Renal pelvis (tissue), 1 donor: ENCODE measurements at regions not wholly inside any gene's neighbourhood (a gene's known extent, or its start where the extent isn't known, plus 50 kb on each side); places are given as distances from the start of the nearest gene placed in this dataset.
"Not testable (repeated sequence)": the region's sequence is repeated elsewhere in the genome, so short reads cannot be mapped to it uniquely, and the experiment has no call there.

Experiments used
- DNase-seq: peaks from one replicate; pipeline ENCODE4 v3.0.0-alpha.2; 2013

- DNase-seq, result no peak
Observed at GRCh38 chr7:108813251-108814014, 243.8 kb downstream of the DNAJB9 start.

- DNase-seq, result no peak
Observed at GRCh38 chr7:108815815-108816214, 246.1 kb downstream of the DNAJB9 start.

DNA sequence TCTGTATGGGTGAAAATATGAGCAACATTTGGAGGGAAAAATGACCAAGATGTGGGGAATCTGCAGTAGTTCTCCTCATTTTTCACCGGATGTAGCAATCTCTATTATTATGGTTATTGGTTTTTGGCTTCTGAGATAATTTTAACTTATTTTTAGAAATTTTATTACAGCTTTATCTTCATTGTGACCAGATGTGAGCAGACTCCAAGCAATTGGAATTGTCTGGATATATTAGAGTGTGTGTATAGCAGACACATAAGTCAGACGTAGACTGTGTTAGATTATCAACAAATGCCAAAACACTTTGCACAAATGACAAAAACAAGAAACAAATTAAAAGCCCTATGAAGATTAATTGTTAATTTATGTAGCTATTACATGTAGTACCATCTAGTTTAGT is 249.1 kb downstream of the DNAJB9 start:
- no peak for DNase-seq

DNA sequence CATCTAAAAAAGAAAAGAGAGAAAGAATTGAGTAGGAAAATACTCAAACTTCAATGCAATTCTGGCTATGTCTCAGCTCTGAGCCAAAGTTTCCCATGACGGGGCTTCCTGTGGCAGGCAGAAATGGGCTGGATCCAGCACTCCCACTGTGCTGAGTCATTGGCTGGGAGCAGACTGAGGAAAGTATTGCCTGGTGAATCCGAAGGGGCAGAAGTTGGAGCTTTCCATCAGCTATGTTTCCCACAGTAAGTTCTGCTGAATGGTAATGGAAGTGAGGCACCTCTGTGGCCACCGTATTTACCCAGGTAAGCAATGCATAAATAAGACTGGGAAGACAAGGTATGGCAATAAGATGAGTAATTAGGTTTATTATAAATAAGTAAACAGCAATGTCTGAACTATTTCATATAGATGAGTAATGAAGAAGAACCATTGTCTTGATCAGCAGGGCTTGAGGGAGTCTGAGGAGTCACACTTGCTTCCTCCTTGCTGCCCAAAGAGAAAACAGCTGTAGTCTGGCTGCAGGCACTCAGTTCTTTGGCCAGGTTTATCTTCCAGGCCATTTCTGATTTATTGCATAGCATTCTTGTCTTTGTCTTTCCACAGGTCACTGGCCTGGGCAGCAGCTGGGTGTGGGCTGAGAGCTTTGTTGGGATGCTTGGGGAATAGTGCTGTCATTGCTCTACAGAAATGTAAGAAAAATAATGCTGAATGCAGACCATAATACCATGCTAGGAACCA is 255.3 kb downstream of the DNAJB9 start:
- peak; percentile 26 for DNase-seq

GRCh38 chr7:108825581-108825909 is 255.9 kb downstream of the DNAJB9 start:
- no peak for DNase-seq

DNA sequence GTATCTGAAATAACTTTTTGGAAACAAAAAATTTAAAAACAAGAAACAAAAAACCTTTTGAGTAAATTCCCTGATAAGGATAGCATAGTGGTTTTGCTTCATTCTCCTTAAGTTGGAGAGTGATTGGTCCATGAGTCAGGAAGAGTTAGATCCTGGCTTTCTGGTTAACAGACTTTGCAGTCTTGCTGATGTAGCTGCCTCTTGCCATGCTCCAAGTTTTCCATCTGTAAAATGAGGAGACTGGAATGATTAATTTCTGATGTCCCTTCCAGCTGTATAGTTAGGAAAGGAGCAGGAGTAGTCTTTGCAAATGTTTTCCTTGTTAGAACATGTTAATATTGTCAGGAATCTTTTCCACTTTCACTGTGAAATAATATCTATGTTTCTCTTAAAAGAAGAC is 266.6 kb downstream of the DNAJB9 start:
- DNase-seq, result no peak

- DNase-seq, result no peak
Observed at GRCh38 chr7:108838198-108838597, 268.5 kb downstream of the DNAJB9 start.

DNA sequence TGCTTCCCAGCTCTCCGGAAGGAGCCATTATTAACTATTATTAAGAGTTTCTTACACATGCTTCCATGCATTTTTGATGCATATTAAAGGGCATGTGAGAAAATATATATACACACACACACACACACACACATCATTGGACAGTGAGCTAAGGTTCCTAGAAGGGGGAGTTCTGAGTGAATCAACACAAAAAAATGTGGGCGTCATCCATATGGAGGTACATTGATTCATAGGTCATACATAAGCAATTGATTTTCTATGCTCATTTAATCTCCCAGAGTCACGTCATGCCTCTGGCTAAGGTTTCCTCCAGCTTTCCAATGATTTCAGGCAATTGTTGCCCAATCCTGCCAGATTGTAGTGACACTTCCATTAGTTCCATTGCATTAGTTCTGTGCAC is 269.4 kb downstream of the DNAJB9 start:
- no peak for DNase-seq

DNA sequence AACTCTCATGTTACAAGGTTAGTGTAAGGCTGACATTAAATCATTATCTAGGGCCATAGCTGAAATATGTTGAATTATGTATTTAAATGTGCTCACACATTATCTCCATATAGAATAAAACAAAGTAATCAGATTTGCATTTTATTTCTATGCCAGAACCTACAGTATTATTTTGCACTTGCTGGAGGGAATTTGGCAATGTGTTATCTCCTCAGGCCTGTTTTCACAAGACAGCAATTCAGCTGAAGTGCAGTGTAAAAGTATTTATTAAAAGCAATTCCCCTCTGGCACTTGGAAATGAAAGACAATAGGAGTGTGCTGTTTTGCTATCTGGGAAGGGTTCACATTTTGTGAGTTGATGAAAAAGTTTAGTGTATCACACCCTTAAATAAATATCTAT is 276.3 kb downstream of the DNAJB9 start:
- DNase-seq, result no peak

DNA sequence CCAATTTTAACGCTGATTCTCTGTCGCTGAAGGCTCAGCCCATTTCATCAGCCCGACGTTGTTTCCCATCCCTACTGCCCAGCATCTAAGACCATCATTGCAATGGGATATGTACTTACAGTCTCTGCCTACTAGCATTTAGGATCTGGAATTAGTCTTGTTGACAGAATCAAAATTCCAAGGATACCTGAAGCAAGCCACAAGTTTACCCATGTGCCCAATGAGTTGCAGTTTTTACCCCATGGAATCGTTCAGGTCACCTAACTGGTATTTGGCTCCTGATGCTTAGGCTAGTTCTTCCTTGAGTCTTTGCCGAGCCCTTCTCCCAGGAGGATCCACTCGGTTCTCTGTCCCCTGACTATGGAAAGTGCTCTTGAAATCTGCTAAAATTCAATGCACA is 276.8 kb downstream of the DNAJB9 start:
- no peak for DNase-seq

DNA sequence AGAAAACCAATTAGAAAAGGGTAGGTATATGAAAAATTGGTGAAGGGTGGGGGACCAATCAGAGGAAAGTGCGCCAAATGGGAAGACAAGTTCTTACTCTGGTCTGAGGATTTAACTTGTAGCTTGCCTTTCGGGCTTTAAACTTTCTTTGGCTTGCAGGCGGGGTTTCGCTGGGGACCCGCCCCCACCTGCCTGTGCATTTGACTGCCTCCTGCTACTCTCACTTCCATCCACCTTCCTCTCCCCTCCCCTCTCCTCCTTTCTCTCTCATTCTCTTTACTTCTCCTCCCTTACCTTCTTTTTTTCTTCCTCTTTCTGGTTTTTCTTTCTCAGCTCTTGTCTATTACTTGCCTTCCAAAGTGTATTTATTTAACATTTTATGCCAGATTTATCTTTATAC is 278.8 kb downstream of the DNAJB9 start:
- DNase-seq, result no peak

GRCh38 chr7:108860615-108861014 is 290.9 kb downstream of the DNAJB9 start:
- no peak for DNase-seq

DNA sequence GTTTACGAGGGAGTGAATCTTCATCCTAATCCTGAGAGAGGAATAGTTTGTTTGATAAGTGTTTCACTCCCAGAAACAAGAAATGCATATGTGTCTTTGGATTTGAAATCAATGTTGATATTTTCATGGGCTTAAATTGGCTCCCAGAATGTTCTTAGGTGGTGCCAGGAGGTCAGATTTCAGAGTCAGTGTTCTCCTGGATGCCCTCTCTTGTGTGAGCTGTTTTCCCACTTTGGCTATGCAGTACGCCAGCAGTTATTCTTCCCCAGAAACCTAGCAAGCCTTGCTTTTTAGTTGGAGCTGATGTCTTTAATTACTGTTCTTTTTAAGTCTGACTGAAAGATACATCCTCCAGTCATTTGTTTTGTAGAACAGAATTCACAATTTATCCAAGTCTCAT is 291.4 kb downstream of the DNAJB9 start:
- DNase-seq, result no peak

DNA sequence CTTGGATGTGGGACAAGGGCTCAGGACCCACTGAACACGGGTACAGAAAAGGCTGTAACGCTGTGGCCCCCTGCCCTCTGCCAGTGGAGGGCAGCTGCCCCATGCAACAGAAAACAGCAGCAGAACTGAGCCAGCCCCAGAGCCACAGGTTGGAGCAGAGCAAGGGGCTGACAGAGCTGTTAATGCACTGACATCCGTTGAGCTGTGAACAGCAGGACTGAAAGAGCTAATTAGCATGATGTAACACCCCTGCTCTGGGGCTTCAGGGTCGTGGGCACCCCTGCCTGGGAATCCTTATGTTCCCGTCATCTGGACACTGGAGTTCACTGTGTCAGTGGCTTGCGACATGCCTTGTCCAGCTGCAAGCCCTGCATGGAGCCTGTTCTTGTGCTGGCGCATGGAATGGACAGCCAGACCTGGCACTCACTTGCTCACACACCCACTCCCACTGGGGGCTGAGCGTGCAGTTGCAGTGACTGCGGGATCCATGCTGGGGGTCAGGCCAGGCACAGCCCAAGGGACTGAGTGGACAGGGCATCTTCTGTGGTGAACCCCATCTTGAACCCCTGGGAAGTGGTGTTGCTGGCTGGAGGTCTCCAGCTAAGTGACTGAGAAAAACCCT is 293.7 kb downstream of the DNAJB9 start:
- no peak for DNase-seq

DNA sequence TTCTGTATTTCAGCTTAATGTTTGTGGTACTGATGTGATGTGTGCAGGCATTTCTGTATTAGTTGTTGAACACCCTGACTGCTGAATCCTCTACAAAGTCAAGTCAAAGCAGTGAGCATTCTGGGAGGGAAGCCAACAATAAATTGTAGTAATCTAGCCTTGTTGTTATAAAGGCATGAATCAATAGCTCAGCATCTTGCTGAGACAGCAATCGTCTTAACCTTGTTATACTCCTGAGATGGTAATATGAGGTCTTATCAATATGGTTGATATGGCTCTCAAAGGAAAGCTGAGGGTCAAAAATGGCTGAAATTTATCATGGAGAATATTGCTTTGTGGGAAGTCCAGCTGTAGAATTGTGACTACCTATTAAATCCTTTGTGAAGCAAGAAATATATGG is 299.4 kb downstream of the DNAJB9 start:
- DNase-seq, result no peak

GRCh38 chr7:108875139-108875538 is 305.5 kb downstream of the DNAJB9 start:
- no peak for DNase-seq

DNA sequence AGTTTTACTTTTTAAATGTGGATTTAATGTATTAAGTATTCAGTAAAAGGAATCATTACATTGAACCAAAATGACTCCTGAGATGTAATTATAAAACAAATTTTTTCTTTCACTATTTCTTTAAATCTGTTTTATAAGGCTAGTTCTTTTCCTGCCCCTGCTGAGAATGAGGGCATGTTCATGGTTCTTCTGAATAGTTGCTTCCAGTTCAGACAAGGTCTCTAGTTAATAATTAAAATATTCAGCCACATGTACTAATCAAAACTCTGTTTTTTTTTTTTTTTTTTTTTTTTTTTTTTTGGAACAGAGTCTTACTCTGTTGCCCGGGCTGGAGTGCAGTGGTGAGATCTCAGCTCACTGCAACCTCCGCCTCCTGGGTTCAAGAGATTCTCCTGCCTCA is 321.2 kb downstream of the DNAJB9 start:
- DNase-seq, result no peak

DNA sequence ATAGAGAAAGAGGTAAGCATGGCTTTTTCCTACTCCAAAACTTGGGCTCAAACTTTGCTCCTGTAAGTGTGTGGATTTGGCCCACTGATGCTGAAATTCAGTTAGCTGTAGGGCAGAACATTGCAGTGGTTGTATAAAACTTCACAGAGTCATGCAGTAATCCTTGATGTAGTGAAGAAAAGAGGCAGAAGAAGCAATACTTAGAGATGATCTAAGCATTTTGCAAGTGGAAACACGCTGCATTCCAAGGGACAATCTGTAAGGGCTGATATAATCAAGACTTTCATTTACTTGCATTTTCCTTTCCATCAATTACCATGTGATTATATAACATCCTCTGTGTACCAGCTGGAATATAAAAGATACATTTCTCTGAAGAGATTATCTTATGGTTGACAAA is 338.8 kb downstream of the DNAJB9 start:
- no peak for DNase-seq

DNA sequence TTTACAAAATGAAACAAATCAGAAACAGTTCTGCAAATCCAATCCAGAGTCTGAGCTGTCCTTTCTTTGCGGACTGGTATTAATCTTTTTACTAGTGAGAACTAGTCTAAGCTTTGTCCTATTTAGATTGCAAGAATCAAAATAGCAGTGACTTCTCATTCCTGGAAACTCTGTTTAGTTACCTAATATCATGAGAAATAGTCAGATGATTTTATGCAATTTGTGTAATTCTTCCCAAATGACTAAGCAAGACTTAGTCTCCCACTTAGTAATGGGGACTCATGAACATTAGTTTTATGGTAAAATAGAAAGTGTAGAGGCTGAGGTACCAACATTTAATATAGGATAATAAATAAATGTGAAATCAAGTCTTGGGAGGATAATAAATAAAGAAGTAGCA is 341.3 kb downstream of the DNAJB9 start:
- no peak for DNase-seq

GRCh38 chr7:108920490-108920889 is 350.8 kb downstream of the DNAJB9 start:
- no peak for DNase-seq

DNA sequence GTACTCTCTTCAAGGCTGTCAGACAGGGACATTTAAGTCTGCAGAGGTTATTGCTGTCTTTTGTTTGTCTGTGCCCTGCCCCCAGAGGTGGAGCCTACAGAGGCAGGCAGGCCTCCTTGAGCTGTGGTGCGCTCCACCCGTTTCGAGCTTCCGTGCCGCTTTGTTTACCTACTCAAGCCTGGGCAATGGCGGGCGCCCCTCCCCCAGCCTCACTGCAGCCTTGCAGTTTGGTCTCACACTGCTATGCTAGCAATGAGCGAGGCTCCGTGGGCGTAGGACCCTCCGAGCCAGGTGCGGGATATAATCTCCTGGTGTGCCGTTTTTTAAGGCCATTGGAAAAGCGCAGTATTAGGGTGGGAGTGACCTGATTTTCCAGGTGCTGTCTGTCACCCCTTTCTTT is 373.4 kb downstream of the DNAJB9 start:
- not testable (repeated sequence) for DNase-seq

DNA sequence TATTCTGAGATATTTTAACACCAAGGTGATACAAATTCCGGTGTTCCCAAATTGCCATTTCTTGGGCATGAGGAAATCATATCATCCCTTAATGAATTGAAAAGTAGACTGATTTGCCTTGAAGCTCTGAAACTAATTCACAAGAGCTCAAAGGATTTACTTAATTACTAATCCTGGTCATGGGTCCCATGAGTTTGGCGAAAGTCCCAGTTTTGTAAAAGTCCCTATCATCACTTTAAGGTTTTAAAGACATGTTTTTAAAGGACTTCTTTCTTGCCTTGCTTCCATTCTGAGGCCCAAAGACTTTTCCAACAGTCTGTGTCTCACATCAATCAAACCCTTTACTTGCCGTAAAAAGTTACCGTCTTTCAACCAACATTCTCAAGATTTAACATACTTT is 377.9 kb downstream of the DNAJB9 start:
- no peak for DNase-seq

GRCh38 chr7:108972004-108972403 is 402.3 kb downstream of the DNAJB9 start:
- DNase-seq, result no peak
